ENCODE measurements at regions not wholly inside any gene's neighbourhood (a gene's known extent, or its start where the extent isn't known, plus 50 kb on each side); places are given as distances from the start of the nearest gene placed in this dataset.

GRCh38 chr2:206383669-206384068 lies 59.7 kb upstream of the ADAM23 start:
- TF ChIP-seq POLR2A (IDR thresholded peaks at IDR 0.05) (no peak), CTCF (IDR thresholded peaks at IDR 0.05) (no peak)
